Activated CD4-positive, alpha-beta memory T cell treated with anti-CD3 and anti-CD28 coated beads, Interleukin-2, amount 10 ng/mL, durations not matched to agents 7 days and 5 days (primary cell): ENCODE measurements at regions not wholly inside any gene's neighbourhood (a gene's known extent, or its start where the extent isn't known, plus 50 kb on each side); places are given as distances from the start of the nearest gene placed in this dataset.
"Not testable (repeated sequence)": the region's sequence is repeated elsewhere in the genome, so short reads cannot be mapped to it uniquely, and the experiment has no call there.

Source experiments
- CTCF ChIA-PET: fragments of 350-600 bp; sonication (Branson Sonifier 250); formaldehyde crosslinking; loops from one replicate; lab custom pipeline; 2021; ENCODE audit warnings: antibody characterized with exemption, inconsistent platforms; lab: Charles Lee
- POLR2A ChIA-PET: fragments of 350-600 bp; sonication (Branson Sonifier 250); formaldehyde crosslinking; loops from one replicate; lab custom pipeline; 2021; ENCODE audit warnings: antibody characterized with exemption; lab: Charles Lee
- DNase-seq: peaks from one replicate; pipeline ENCODE4 v3.0.0-alpha.2; 2020
- H3K27ac Mint-ChIP-seq: one replicate; pipeline ENCODE4 v1.8.0; 2021; ENCODE audit warnings: mild to moderate bottlenecking, mixed read lengths
- H3K27me3 Mint-ChIP-seq: one replicate; pipeline ENCODE4 v1.8.0; 2021; ENCODE audit warnings: mixed read lengths
- H3K36me3 Mint-ChIP-seq: one replicate; pipeline ENCODE4 v1.8.0; 2021; ENCODE audit warnings: low read depth, mixed read lengths
- H3K4me1 Mint-ChIP-seq: one replicate; pipeline ENCODE4 v1.8.0; 2021; ENCODE audit warnings: mixed read lengths
- H3K4me3 Mint-ChIP-seq: one replicate; pipeline ENCODE4 v1.8.0; 2021; ENCODE audit warnings: mild to moderate bottlenecking, mixed read lengths
- H3K9me3 Mint-ChIP-seq: one replicate; pipeline ENCODE4 v1.8.0; 2021; ENCODE audit warnings: mixed read lengths

- Mint-ChIP-seq H3K36me3 (no peaks in the 10 kb centered on the region), H3K4me1 (peaks cover 17% of the 10 kb centered on the region), H3K4me3 (no peak overlapping the region), H3K27me3 (peaks cover 34% of the 10 kb centered on the region), H3K27ac (no peak overlapping the region), H3K9me3 (no peaks in the 10 kb centered on the region)
- ChIA-PET CTCF (no interaction called here), POLR2A (no interaction called here)
- no peak for DNase-seq
These were observed 183.4 kb downstream of the ID4 start for GRCh38 chr6:20020526-20020925.

- POLR2A ChIA-PET = no interaction called here
- CTCF ChIA-PET = no interaction called here
- Mint-ChIP-seq H3K27me3 (peaks cover 38% of the 10 kb centered on the region), H3K36me3 (no peaks in the 10 kb centered on the region), H3K9me3 (no peaks in the 10 kb centered on the region), H3K27ac (no peak overlapping the region), H3K4me1 (peaks cover 17% of the 10 kb centered on the region), H3K4me3 (no peak overlapping the region)
- no peak for DNase-seq
These were observed 184.6 kb downstream of the ID4 start for GRCh38 chr6:20021795-20022194.

- H3K4me1 Mint-ChIP-seq = peaks cover 17% of the 10 kb centered on the region
- peak; percentile 56 for DNase-seq
- POLR2A ChIA-PET = interaction anchor here (0.7 to 1.2 kb wide), 2 partner anchors 12 to 75 kb away, joined by 3 read pairs; no protein-coding TSS in a partner anchor
- peak overlapping the region; percentile 15 for H3K27ac Mint-ChIP-seq
- peak overlapping the region; percentile 22 for H3K4me3 Mint-ChIP-seq
- peaks cover 41% of the 10 kb centered on the region for H3K27me3 Mint-ChIP-seq
- CTCF ChIA-PET = interaction anchor here (0.7 to 0.9 kb wide), 2 partner anchors 504 to 696 kb away, joined by 4 to 6 read pairs; no protein-coding TSS in a partner anchor
- H3K9me3 Mint-ChIP-seq, H3K36me3 Mint-ChIP-seq: not testable (repeated sequence)
These were observed 186.6 kb downstream of the ID4 start for GRCh38 chr6:20023549-20024315.

- H3K9me3 Mint-ChIP-seq = no peaks in the 10 kb centered on the region
- H3K27me3 Mint-ChIP-seq = peaks cover 41% of the 10 kb centered on the region
- H3K27ac Mint-ChIP-seq = no peak overlapping the region
- peak overlapping the region; percentile 22 for H3K4me3 Mint-ChIP-seq
- DNase-seq = no peak
- H3K4me1 Mint-ChIP-seq = peaks cover 17% of the 10 kb centered on the region
- ChIA-PET CTCF (interaction anchor here (0.9 kb wide), 1 partner anchor 503 kb away, joined by 4 read pairs; no protein-coding TSS in a partner anchor), POLR2A (interaction anchor here (0.7 to 1.2 kb wide), 2 partner anchors 11 to 75 kb away, joined by 3 read pairs; no protein-coding TSS in a partner anchor)
- no peaks in the 10 kb centered on the region for H3K36me3 Mint-ChIP-seq
These were observed 187.1 kb downstream of the ID4 start for GRCh38 chr6:20024316-20024673.

DNA sequence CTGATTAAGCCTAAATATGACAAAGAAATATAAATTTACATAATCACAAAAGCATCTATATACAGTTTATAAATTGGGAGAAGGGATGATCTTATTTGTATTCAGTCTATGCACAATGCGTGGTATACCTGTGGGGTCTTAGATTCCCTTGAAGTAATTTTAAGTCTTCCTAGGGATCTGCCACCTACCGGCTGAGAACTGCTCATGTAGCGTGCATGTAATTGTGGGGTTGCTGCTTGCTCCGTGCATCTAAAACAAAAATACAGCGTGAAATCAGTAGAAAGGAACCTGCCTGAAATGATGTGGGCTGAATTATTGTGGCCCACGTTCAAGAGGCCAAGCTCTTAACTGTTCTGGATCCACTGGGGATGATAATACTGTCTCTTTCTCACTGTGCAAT, 187.3 kb downstream of the MBOAT1 start:
- H3K4me1 Mint-ChIP-seq = peaks cover 17% of the 10 kb centered on the region
- ChIA-PET POLR2A (no interaction called here), CTCF (no interaction called here)
- H3K27me3 Mint-ChIP-seq = peaks cover 44% of the 10 kb centered on the region
- H3K4me3 Mint-ChIP-seq = no peak overlapping the region
- DNase-seq = no peak
- no peak overlapping the region for H3K27ac Mint-ChIP-seq
- H3K36me3 Mint-ChIP-seq = no peaks in the 10 kb centered on the region
- no peaks in the 10 kb centered on the region for H3K9me3 Mint-ChIP-seq

DNA sequence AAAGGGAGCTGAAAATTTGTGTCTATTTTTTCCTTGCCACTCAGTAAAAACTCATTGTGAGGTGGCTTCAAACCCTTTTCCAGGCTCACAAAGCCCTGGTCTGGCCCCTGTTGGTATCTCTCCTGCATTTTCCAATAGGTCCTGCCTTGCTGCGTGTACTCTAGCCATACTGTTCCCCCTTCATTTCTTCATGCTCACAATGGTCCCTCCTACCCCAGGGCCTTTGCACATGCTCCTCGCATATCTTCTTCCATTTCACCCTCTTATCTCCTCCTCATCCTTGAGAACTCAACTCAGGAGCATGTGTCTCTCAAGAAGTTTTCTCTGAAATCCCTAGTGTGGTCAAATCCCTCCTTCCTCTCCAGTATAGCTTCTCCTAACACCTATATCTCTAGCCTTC, 186.6 kb downstream of the MBOAT1 start:
- H3K4me1 Mint-ChIP-seq = peaks cover 17% of the 10 kb centered on the region
- no peak overlapping the region for H3K4me3 Mint-ChIP-seq
- DNase-seq = no peak
- H3K27me3 Mint-ChIP-seq = peaks cover 44% of the 10 kb centered on the region
- no peak overlapping the region for H3K27ac Mint-ChIP-seq
- POLR2A ChIA-PET = no interaction called here
- H3K9me3 Mint-ChIP-seq = no peaks in the 10 kb centered on the region
- CTCF ChIA-PET = no interaction called here
- H3K36me3 Mint-ChIP-seq = no peaks in the 10 kb centered on the region

GRCh38 chr6:20028143-20028542, 184.1 kb downstream of the MBOAT1 start:
- Mint-ChIP-seq H3K4me3 (no peak overlapping the region), H3K27ac (no peak overlapping the region), H3K36me3 (no peaks in the 10 kb centered on the region), H3K4me1 (peaks cover 17% of the 10 kb centered on the region), H3K27me3 (peaks cover 34% of the 10 kb centered on the region), H3K9me3 (no peaks in the 10 kb centered on the region)
- CTCF ChIA-PET = no interaction called here
- POLR2A ChIA-PET = no interaction called here
- DNase-seq = no peak

- no peak for DNase-seq
- Mint-ChIP-seq H3K27ac (no peak overlapping the region), H3K9me3 (no peaks in the 10 kb centered on the region), H3K4me1 (peaks cover 13% of the 10 kb centered on the region), H3K4me3 (no peak overlapping the region), H3K27me3 (peaks cover 32% of the 10 kb centered on the region), H3K36me3 (no peaks in the 10 kb centered on the region)
- CTCF ChIA-PET = no interaction called here
- POLR2A ChIA-PET = no interaction called here
These were observed 183.7 kb downstream of the MBOAT1 start for GRCh38 chr6:20028562-20028961.

GRCh38 chr6:20029979-20030378, 182.3 kb downstream of the MBOAT1 start:
- Mint-ChIP-seq H3K27ac (no peak overlapping the region), H3K36me3 (no peaks in the 10 kb centered on the region), H3K9me3 (no peaks in the 10 kb centered on the region), H3K27me3 (peaks cover 22% of the 10 kb centered on the region), H3K4me3 (no peak overlapping the region), H3K4me1 (no peaks in the 10 kb centered on the region)
- DNase-seq = no peak
- ChIA-PET CTCF (no interaction called here), POLR2A (no interaction called here)

GRCh38 chr6:20031342-20031741, 180.9 kb downstream of the MBOAT1 start:
- Mint-ChIP-seq H3K4me1 (no peaks in the 10 kb centered on the region), H3K27me3 (peaks cover 15% of the 10 kb centered on the region), H3K27ac (no peak overlapping the region), H3K4me3 (no peak overlapping the region), H3K9me3 (no peaks in the 10 kb centered on the region), H3K36me3 (no peaks in the 10 kb centered on the region)
- DNase-seq = no peak
- CTCF ChIA-PET = no interaction called here
- POLR2A ChIA-PET = no interaction called here

GRCh38 chr6:20033697-20034407, 178.4 kb downstream of the MBOAT1 start:
- H3K27ac Mint-ChIP-seq = no peak overlapping the region
- peaks cover 9% of the 10 kb centered on the region for H3K27me3 Mint-ChIP-seq
- DNase-seq = no peak
- no peaks in the 10 kb centered on the region for H3K36me3 Mint-ChIP-seq
- no peaks in the 10 kb centered on the region for H3K4me1 Mint-ChIP-seq
- H3K9me3 Mint-ChIP-seq = no peaks in the 10 kb centered on the region
- no peak overlapping the region for H3K4me3 Mint-ChIP-seq
- POLR2A ChIA-PET = no interaction called here
- CTCF ChIA-PET = no interaction called here

GRCh38 chr6:20034408-20034769, 177.9 kb downstream of the MBOAT1 start:
- DNase-seq = no peak
- peaks cover 9% of the 10 kb centered on the region for H3K27me3 Mint-ChIP-seq
- CTCF ChIA-PET = no interaction called here
- H3K27ac Mint-ChIP-seq = no peak overlapping the region
- H3K4me1 Mint-ChIP-seq = no peaks in the 10 kb centered on the region
- POLR2A ChIA-PET = no interaction called here
- no peaks in the 10 kb centered on the region for H3K36me3 Mint-ChIP-seq
- no peak overlapping the region for H3K4me3 Mint-ChIP-seq
- H3K9me3 Mint-ChIP-seq = no peaks in the 10 kb centered on the region

DNA sequence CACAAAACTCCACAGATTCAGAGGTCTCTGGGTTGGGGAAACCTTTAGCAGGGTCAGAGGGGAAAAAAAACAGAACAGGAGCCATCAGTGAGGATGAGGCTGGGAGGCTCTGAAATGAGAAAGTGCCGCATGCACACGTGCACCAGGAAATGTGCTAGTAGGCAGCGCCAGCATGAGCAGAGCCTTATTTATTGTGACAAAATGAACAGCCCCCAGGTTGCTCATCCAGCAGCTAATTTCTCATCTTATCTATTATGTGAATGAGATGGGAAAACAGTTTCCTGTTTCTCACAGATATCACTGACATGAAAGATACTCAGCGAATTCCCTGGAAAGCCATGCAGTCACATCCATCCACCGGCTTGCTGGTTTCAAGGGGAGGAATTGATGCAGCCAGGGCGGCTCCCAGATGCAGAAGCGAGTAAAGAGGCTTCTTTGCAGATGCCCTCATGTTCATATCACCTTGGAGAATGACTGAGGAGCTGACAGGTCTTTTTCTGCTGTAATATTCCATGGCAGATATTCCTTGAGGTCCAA, 176.1 kb downstream of the MBOAT1 start:
- peaks cover 4% of the 10 kb centered on the region for H3K27me3 Mint-ChIP-seq
- no peaks in the 10 kb centered on the region for H3K4me1 Mint-ChIP-seq
- no peak overlapping the region for H3K4me3 Mint-ChIP-seq
- H3K9me3 Mint-ChIP-seq = no peaks in the 10 kb centered on the region
- H3K27ac Mint-ChIP-seq = no peak overlapping the region
- CTCF ChIA-PET = no interaction called here
- H3K36me3 Mint-ChIP-seq = no peaks in the 10 kb centered on the region
- no peak for DNase-seq
- POLR2A ChIA-PET = interaction anchor here (1.1 kb wide), 1 partner anchor 12 kb away, joined by 3 read pairs; no protein-coding TSS in a partner anchor
